ENCODE measurements at regions not wholly inside any gene's neighbourhood (a gene's known extent, or its start where the extent isn't known, plus 50 kb on each side); places are given as distances from the start of the nearest gene placed in this dataset.
A peak's percentile ranks its signal among the peaks of the same experiment; 100 is the strongest.

GRCh38 chr13:50222569-50223332 is 207.5 kb downstream of the KCNRG start (continued):
- TF ChIP-seq ZBTB49 (tag by site-specific recombination; IDR thresholded peaks at IDR 0.05; ENCODE audit: low read depth) (0 out of 2 replicates have a peak, but pooled peaks have one; percentile 12), GLI2 (tag by site-specific recombination; IDR thresholded peaks at IDR 0.05; ENCODE audit: borderline replicate concordance, low read depth) (peak; percentile 71; the same call in 1 of the 2 replicates), ZBTB6 (tag by site-specific recombination; IDR thresholded peaks at IDR 0.05) (no peak), TRIM28 (IDR thresholded peaks at IDR 0.05; ENCODE audit: borderline replicate concordance, low read length) (peak; percentile 75; the same call in 1 of the 2 replicates), MEIS1 (CRISPR knock-in tag; IDR thresholded peaks at IDR 0.05; ENCODE audit: borderline replicate concordance) (no peak), ZNF558 (tag by site-specific recombination; IDR thresholded peaks at IDR 0.05) (no peak), ZNF639 (tag by site-specific recombination; IDR thresholded peaks at IDR 0.05) (no peak), ZNF23 (tag by site-specific recombination; IDR thresholded peaks at IDR 0.05; ENCODE audit: borderline replicate concordance) (no peak), ZEB2 (tag by site-specific recombination; IDR thresholded peaks at IDR 0.05) (0 out of 2 replicates have a peak, but pooled peaks have one; percentile 37), ZNF362 (tag by site-specific recombination; IDR thresholded peaks at IDR 0.05) (no peak), ZNF692 (tag by site-specific recombination; IDR thresholded peaks at IDR 0.05) (no peak), ZNF16 (tag by site-specific recombination; IDR thresholded peaks at IDR 0.05; ENCODE audit: low read depth) (no peak), ZSCAN4 (tag by site-specific recombination; IDR thresholded peaks at IDR 0.05) (no peak), ZNF560 (tag by site-specific recombination; IDR thresholded peaks at IDR 0.05; ENCODE audit: borderline replicate concordance) (no peak), ZNF354C (tag by site-specific recombination; IDR thresholded peaks at IDR 0.05; ENCODE audit: borderline replicate concordance, low read depth) (no peak), ZNF10 (tag by site-specific recombination; IDR thresholded peaks at IDR 0.05) (peak; percentile 50; the same call in 1 of the 2 replicates), KLF16 (tag by site-specific recombination; IDR thresholded peaks at IDR 0.05) (no peak), ZNF513 (tag by site-specific recombination; IDR thresholded peaks at IDR 0.05) (no peak), ZNF155 (tag by site-specific recombination; IDR thresholded peaks at IDR 0.05) (no peak), BCL11B (tag by site-specific recombination; IDR thresholded peaks at IDR 0.05; ENCODE audit: low read depth) (no peak), ZBTB7A (tag by site-specific recombination; IDR thresholded peaks at IDR 0.05; ENCODE audit: low read depth) (no peak), ZNF843 (tag by site-specific recombination; IDR thresholded peaks at IDR 0.05) (peak; percentile 74; the same call in 1 of the 2 replicates), ZNF701 (tag by site-specific recombination; IDR thresholded peaks at IDR 0.05) (no peak), ZNF37A (tag by site-specific recombination; IDR thresholded peaks at IDR 0.05) (no peak), ZNF514 (tag by site-specific recombination; IDR thresholded peaks at IDR 0.05) (no peak), ZNF704 (tag by site-specific recombination; IDR thresholded peaks at IDR 0.05) (no peak), PRDM1 (tag by site-specific recombination; IDR thresholded peaks at IDR 0.05) (peak; percentile 92), ZNF747 (tag by site-specific recombination; IDR thresholded peaks at IDR 0.05) (no peak)

Measured in HEK293 (cell line).